ENCODE measurements at regions not wholly inside any gene's neighbourhood (a gene's known extent, or its start where the extent isn't known, plus 50 kb on each side); places are given as distances from the start of the nearest gene placed in this dataset.

- H3K4me3 ChIP-seq (ENCODE audit: low read length in 2 of 2), result no peak overlapping the region
- no peaks in the 10 kb centered on the region for H3K9me3 ChIP-seq (ENCODE audit: control insufficient read depth in 2 of 2, low read length in 2 of 2)
These were observed 2135.6 kb upstream of the CELF4 start for GRCh38 chr18:39701055-39701783.

GRCh38 chr18:39699340-39699964 is 2133.9 kb upstream of the CELF4 start:
- Histone ChIP-seq H3K4me3 (ENCODE audit: low read length in 2 of 2) (no peak overlapping the region), H3K36me3 (ENCODE audit: control insufficient read depth in 2 of 2, insufficient read depth in 2 of 2, low read length in 2 of 2) (no peaks in the 10 kb centered on the region), H3K9me3 (ENCODE audit: control insufficient read depth in 2 of 2, low read length in 2 of 2) (no peaks in the 10 kb centered on the region), H3K27ac (ENCODE audit: low read length) (no peak overlapping the region), H3K9ac (ENCODE audit: low read length in 2 of 2) (no peak overlapping the region), H3K27me3 (ENCODE audit: control insufficient read depth in 1 of 2, insufficient read depth in 2 of 2, low read length in 2 of 2) (no peaks in the 10 kb centered on the region), H3K4me1 (ENCODE audit: control insufficient read depth, insufficient read depth, low read length) (no peaks in the 10 kb centered on the region)

More at GRCh38 chr18:39701055-39701783, 2135.6 kb upstream of the CELF4 start:
- no peaks in the 10 kb centered on the region for H3K27me3 ChIP-seq (ENCODE audit: control insufficient read depth in 1 of 2, insufficient read depth in 2 of 2, low read length in 2 of 2)
- H3K9ac ChIP-seq (ENCODE audit: low read length in 2 of 2), result no peak overlapping the region
- no peak overlapping the region for H3K27ac ChIP-seq (ENCODE audit: low read length)
- no peaks in the 10 kb centered on the region for H3K4me1 ChIP-seq (ENCODE audit: control insufficient read depth, insufficient read depth, low read length)
- H3K36me3 ChIP-seq (ENCODE audit: control insufficient read depth in 2 of 2, insufficient read depth in 2 of 2, low read length in 2 of 2), result no peaks in the 10 kb centered on the region

DNA sequence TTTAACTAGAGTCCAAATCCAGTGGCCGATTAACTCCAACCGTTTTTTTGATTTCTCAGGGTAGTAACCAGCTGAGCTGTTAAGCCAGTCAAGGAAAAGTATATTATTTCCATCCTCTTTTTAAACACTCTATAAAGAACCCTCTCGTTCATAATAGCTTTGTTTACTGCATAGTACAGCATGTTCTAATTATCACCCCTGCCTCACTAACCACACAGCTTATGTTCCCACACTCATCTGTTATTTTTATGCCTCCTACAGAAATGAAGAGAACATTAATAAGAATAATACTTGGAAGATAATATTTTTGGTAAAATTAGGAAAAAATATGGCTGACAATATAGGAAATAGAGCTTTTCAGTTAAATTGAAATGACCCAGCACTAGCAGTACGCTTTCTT is 2132.8 kb upstream of the CELF4 start:
- H3K9ac ChIP-seq (ENCODE audit: low read length in 2 of 2), result no peak overlapping the region
- H3K9me3 ChIP-seq (ENCODE audit: control insufficient read depth in 2 of 2, low read length in 2 of 2), result no peaks in the 10 kb centered on the region
- no peak overlapping the region for H3K27ac ChIP-seq (ENCODE audit: low read length)
- no peaks in the 10 kb centered on the region for H3K36me3 ChIP-seq (ENCODE audit: control insufficient read depth in 2 of 2, insufficient read depth in 2 of 2, low read length in 2 of 2)
- H3K27me3 ChIP-seq (ENCODE audit: control insufficient read depth in 1 of 2, insufficient read depth in 2 of 2, low read length in 2 of 2), result no peaks in the 10 kb centered on the region
- no peak overlapping the region for H3K4me3 ChIP-seq (ENCODE audit: low read length in 2 of 2)
- H3K4me1 ChIP-seq (ENCODE audit: control insufficient read depth, insufficient read depth, low read length), result no peaks in the 10 kb centered on the region

DNA sequence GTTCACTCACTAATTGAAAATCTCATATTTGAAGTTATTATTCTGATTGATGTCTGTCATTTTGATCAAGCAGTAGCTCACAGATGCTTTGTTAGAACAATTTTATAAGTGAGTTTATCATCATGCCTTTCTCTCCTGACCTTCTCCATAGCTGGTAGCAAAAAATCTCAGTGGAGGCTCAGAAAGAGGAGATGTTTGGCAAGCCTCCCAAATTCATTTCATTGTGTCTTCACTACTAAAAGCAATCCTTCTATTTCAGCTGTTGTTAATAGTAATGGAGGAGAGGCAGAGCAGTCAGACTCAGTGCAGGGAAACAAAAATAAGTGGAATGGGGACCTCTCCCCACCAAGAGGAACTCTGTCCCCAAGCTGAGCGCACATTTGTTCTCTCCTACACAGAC is 2127.8 kb upstream of the CELF4 start:
- Histone ChIP-seq H3K27ac (ENCODE audit: low read length) (no peak overlapping the region), H3K4me3 (ENCODE audit: low read length in 2 of 2) (no peak overlapping the region), H3K9me3 (ENCODE audit: control insufficient read depth in 2 of 2, low read length in 2 of 2) (no peaks in the 10 kb centered on the region), H3K27me3 (ENCODE audit: control insufficient read depth in 1 of 2, insufficient read depth in 2 of 2, low read length in 2 of 2) (no peaks in the 10 kb centered on the region), H3K36me3 (ENCODE audit: control insufficient read depth in 2 of 2, insufficient read depth in 2 of 2, low read length in 2 of 2) (no peaks in the 10 kb centered on the region), H3K9ac (ENCODE audit: low read length in 2 of 2) (no peak overlapping the region), H3K4me1 (ENCODE audit: control insufficient read depth, insufficient read depth, low read length) (no peaks in the 10 kb centered on the region)

DNA sequence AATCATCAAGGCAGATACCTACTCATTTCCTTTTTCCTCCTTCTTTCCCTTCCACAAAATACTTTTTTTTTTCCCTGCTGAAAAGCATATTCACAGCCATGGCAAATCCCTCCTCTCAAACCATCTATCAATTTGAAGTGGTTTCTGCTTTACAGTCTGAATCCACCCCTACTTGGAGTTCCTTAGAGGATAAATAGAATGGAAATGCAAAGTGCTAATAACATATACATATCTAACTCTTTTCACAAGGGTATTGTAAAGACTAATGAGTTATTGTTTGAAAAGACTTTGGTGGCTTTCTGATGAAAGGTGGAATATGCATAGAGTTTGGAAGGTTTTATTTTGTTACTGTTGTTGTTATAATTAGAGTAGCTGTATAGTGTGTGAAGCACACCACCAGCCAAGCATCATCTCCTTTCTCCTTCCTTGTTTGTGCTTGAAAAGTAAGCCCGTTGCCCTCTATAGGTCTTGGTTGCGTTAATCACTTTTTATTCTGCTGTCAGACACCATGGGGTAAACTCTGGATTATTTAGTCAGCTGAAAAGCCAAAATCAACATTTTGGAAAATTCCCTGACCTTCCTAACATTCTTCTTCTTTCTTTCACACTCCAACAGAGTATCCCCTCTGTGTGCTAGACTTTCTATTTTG is 2126.9 kb upstream of the CELF4 start:
- no peaks in the 10 kb centered on the region for H3K4me1 ChIP-seq (ENCODE audit: control insufficient read depth, insufficient read depth, low read length)
- no peak overlapping the region for H3K4me3 ChIP-seq (ENCODE audit: low read length in 2 of 2)
- no peaks in the 10 kb centered on the region for H3K36me3 ChIP-seq (ENCODE audit: control insufficient read depth in 2 of 2, insufficient read depth in 2 of 2, low read length in 2 of 2)
- no peak overlapping the region for H3K27ac ChIP-seq (ENCODE audit: low read length)
- no peaks in the 10 kb centered on the region for H3K9me3 ChIP-seq (ENCODE audit: control insufficient read depth in 2 of 2, low read length in 2 of 2)
- no peak overlapping the region for H3K9ac ChIP-seq (ENCODE audit: low read length in 2 of 2)
- H3K27me3 ChIP-seq (ENCODE audit: control insufficient read depth in 1 of 2, insufficient read depth in 2 of 2, low read length in 2 of 2), result no peaks in the 10 kb centered on the region

DNA sequence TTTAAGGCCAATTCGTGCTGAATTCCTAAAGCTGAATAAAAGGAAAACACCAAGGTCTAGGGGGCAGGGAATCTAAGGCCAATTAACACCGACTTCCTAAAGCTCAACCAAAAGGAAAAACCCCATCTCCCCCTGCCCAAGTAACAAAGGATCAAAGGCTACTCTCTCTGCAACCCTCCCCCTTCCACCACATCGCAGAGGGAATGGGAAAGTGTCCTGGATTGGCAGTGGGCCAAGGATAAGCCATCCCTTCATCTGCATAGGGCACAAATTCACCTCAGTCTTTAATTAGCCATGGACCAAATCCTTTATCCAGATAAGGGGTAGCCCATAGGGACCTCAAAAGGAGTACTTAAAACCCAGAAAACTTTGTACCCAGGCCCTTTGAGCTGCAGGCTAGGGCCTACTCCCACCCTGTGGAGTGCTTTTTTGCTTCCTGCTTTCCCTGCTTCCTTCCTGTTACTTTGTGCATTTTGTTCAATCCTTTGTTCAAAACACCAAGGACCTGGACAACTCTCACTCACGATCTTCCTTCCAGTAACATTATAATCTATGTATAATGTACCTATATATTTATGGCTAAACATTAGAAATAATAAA is 2119.8 kb upstream of the CELF4 start:
- no peaks in the 10 kb centered on the region for H3K36me3 ChIP-seq (ENCODE audit: control insufficient read depth in 2 of 2, insufficient read depth in 2 of 2, low read length in 2 of 2)
- H3K9me3 ChIP-seq (ENCODE audit: control insufficient read depth in 2 of 2, low read length in 2 of 2), result no peaks in the 10 kb centered on the region
- no peaks in the 10 kb centered on the region for H3K4me1 ChIP-seq (ENCODE audit: control insufficient read depth, insufficient read depth, low read length)
- H3K27me3 ChIP-seq (ENCODE audit: control insufficient read depth in 1 of 2, insufficient read depth in 2 of 2, low read length in 2 of 2), result no peaks in the 10 kb centered on the region
- no peak overlapping the region for H3K4me3 ChIP-seq (ENCODE audit: low read length in 2 of 2)
- no peak overlapping the region for H3K27ac ChIP-seq (ENCODE audit: low read length)
- no peak overlapping the region for H3K9ac ChIP-seq (ENCODE audit: low read length in 2 of 2)

- Histone ChIP-seq H3K36me3 (ENCODE audit: control insufficient read depth in 2 of 2, insufficient read depth in 2 of 2, low read length in 2 of 2) (no peaks in the 10 kb centered on the region), H3K9me3 (ENCODE audit: control insufficient read depth in 2 of 2, low read length in 2 of 2) (no peaks in the 10 kb centered on the region), H3K9ac (ENCODE audit: low read length in 2 of 2) (no peak overlapping the region), H3K27me3 (ENCODE audit: control insufficient read depth in 1 of 2, insufficient read depth in 2 of 2, low read length in 2 of 2) (no peaks in the 10 kb centered on the region), H3K4me1 (ENCODE audit: control insufficient read depth, insufficient read depth, low read length) (no peaks in the 10 kb centered on the region), H3K4me3 (ENCODE audit: low read length in 2 of 2) (no peak overlapping the region), H3K27ac (ENCODE audit: low read length) (no peak overlapping the region)
These were observed 2115.5 kb upstream of the CELF4 start for GRCh38 chr18:39681061-39681460.

DNA sequence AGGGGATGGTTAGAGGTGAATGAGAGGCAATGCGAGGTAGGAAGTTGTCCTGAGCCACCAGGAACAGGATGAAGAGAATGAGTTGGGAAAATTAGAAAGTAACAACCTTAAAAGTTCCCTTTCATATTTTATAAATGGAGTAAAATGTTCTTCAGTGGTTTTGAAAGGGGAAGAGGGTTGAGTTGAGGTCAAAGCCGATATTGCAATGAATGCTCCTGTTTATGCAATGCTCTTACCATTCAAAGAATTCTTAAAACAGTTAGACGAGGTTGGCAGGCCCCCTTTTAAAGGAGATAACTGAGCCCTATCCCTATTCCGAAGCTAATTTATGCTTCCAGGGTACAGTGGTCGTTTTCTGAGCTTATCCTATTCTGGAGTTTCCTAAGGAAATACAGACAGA is 2110.3 kb upstream of the CELF4 start:
- H3K27me3 ChIP-seq (ENCODE audit: control insufficient read depth in 1 of 2, insufficient read depth in 2 of 2, low read length in 2 of 2), result no peaks in the 10 kb centered on the region
- H3K4me3 ChIP-seq (ENCODE audit: low read length in 2 of 2), result no peak overlapping the region
- H3K9ac ChIP-seq (ENCODE audit: low read length in 2 of 2), result no peak overlapping the region
- H3K36me3 ChIP-seq (ENCODE audit: control insufficient read depth in 2 of 2, insufficient read depth in 2 of 2, low read length in 2 of 2), result no peaks in the 10 kb centered on the region
- no peaks in the 10 kb centered on the region for H3K9me3 ChIP-seq (ENCODE audit: control insufficient read depth in 2 of 2, low read length in 2 of 2)
- peaks cover 2% of the 10 kb centered on the region for H3K4me1 ChIP-seq (ENCODE audit: control insufficient read depth, insufficient read depth, low read length)
- no peak overlapping the region for H3K27ac ChIP-seq (ENCODE audit: low read length)

GRCh38 chr18:39675368-39675767 is 2109.8 kb upstream of the CELF4 start:
- Histone ChIP-seq H3K4me3 (ENCODE audit: low read length in 2 of 2) (no peak overlapping the region), H3K27me3 (ENCODE audit: control insufficient read depth in 1 of 2, insufficient read depth in 2 of 2, low read length in 2 of 2) (no peaks in the 10 kb centered on the region), H3K27ac (ENCODE audit: low read length) (no peak overlapping the region)

DNA sequence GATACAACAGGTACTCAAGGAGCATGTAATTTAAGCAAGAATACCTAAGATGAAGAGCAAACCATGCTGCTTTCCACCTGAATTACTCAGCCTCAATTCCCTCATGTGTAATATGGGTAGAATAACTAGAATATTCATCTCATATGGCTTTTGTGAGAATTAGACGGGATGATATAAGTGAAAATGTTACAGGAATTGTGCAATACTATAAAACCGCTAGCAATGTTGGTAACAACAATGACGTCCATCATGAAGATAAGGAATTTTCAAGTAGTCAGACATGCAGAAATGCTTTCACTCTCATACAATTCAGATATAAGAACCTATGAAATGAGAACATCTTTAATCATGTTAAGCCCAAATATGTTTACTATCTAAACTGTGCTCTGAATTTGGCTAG is 2106.6 kb upstream of the CELF4 start:
- H3K27ac ChIP-seq (ENCODE audit: low read length), result no peak overlapping the region
- peaks cover 2% of the 10 kb centered on the region for H3K4me1 ChIP-seq (ENCODE audit: control insufficient read depth, insufficient read depth, low read length)
- no peak overlapping the region for H3K9ac ChIP-seq (ENCODE audit: low read length in 2 of 2)
- no peaks in the 10 kb centered on the region for H3K36me3 ChIP-seq (ENCODE audit: control insufficient read depth in 2 of 2, insufficient read depth in 2 of 2, low read length in 2 of 2)
- no peaks in the 10 kb centered on the region for H3K9me3 ChIP-seq (ENCODE audit: control insufficient read depth in 2 of 2, low read length in 2 of 2)
- no peaks in the 10 kb centered on the region for H3K27me3 ChIP-seq (ENCODE audit: control insufficient read depth in 1 of 2, insufficient read depth in 2 of 2, low read length in 2 of 2)
- H3K4me3 ChIP-seq (ENCODE audit: low read length in 2 of 2), result no peak overlapping the region

More at GRCh38 chr18:39675368-39675767, 2109.8 kb upstream of the CELF4 start:
- no peaks in the 10 kb centered on the region for H3K9me3 ChIP-seq (ENCODE audit: control insufficient read depth in 2 of 2, low read length in 2 of 2)
- H3K9ac ChIP-seq (ENCODE audit: low read length in 2 of 2), result no peak overlapping the region
- H3K4me1 ChIP-seq (ENCODE audit: control insufficient read depth, insufficient read depth, low read length), result peaks cover 2% of the 10 kb centered on the region
- no peaks in the 10 kb centered on the region for H3K36me3 ChIP-seq (ENCODE audit: control insufficient read depth in 2 of 2, insufficient read depth in 2 of 2, low read length in 2 of 2)

Data from stomach smooth muscle (tissue), 2 donors.